ENCODE measurements at regions not wholly inside any gene's neighbourhood (a gene's known extent, or its start where the extent isn't known, plus 50 kb on each side); places are given as distances from the start of the nearest gene placed in this dataset.

GRCh38 chr13:72456486-72456885, 270.9 kb downstream of the MZT1 start:
- no peaks in the 10 kb centered on the region for H3K36me3 ChIP-seq (replicated peaks in 1 of 2; ENCODE audit: control insufficient read depth in 1 of 2, insufficient read depth in 2 of 2, low read length in 2 of 2)
- WGBS (ENCODE audit: low lambda C conversion rate): 26% methylated on average over 2 of the region's 2 CpGs
- H3K27me3 ChIP-seq (ENCODE audit: control insufficient read depth in 1 of 2, insufficient read depth in 2 of 2, low read length in 2 of 2): no peaks in the 10 kb centered on the region
- BruUV-seq (replicated peaks): no TSS peak
- H3K4me3 ChIP-seq (replicated peaks in 1 of 3; ENCODE audit: insufficient read depth in 1 of 3, low read depth in 2 of 3, low read length in 3 of 3): no peak overlapping the region
- no peaks in the 10 kb centered on the region for H3K4me1 ChIP-seq (ENCODE audit: insufficient read depth, low read length)
- intact Hi-C loops (cut with micrococcal nuclease; ENCODE audit: unreplicated experiment) (no loop called here), in situ Hi-C loops (cut with HindIII; ENCODE audit: extremely low pct_ligation_motif_present, low pct_unique_long_range_greater_than_20kb) (no loop called here)
- DNase-seq (ENCODE audit: low spot score): no peak
- TF ChIP-seq STAT5B (CRISPR knock-in tag; IDR thresholded peaks at IDR 0.05): no peak
- TF ChIP-seq ZNF564 (CRISPR knock-in tag; IDR thresholded peaks at IDR 0.05): no peak
- TF ChIP-seq, protein P1, sequence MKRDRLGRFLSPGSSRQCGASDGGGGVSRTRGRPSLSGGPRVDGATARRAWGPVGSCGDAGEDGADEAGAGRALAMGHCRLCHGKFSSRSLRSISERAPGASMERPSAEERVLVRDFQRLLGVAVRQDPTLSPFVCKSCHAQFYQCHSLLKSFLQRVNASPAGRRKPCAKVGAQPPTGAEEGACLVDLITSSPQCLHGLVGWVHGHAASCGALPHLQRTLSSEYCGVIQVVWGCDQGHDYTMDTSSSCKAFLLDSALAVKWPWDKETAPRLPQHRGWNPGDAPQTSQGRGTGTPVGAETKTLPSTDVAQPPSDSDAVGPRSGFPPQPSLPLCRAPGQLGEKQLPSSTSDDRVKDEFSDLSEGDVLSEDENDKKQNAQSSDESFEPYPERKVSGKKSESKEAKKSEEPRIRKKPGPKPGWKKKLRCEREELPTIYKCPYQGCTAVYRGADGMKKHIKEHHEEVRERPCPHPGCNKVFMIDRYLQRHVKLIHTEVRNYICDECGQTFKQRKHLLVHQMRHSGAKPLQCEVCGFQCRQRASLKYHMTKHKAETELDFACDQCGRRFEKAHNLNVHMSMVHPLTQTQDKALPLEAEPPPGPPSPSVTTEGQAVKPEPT (CRISPR knock-in tag; IDR thresholded peaks at IDR 0.05; ENCODE audit: low read depth): no peak
- TF ChIP-seq ZNF382 (CRISPR knock-in tag; IDR thresholded peaks at IDR 0.05; ENCODE audit: borderline replicate concordance): no peak
- no peak for ATAC-seq
- no peak overlapping the region for H3K9ac ChIP-seq (ENCODE audit: insufficient read depth, low read depth, low read length)
- H4K20me1 ChIP-seq (ENCODE audit: insufficient read depth, low read length): no peaks in the 10 kb centered on the region
- ChIA-PET CTCF (ENCODE audit: low intra/inter-chr PET ratio, low total read pairs) (no interaction called here), POLR2A (no interaction called here)
- no peaks in the 10 kb centered on the region for H3K9me3 ChIP-seq (ENCODE audit: low read length)
- no peak for FAIRE-seq
- H2AFZ ChIP-seq (ENCODE audit: low read length): no peak overlapping the region
- no peak overlapping the region for H3K4me2 ChIP-seq (ENCODE audit: low read depth, low read length)
- no peak overlapping the region for H3K27ac ChIP-seq (ENCODE audit: extremely low read length, insufficient read depth, low read length)
- no peaks in the 10 kb centered on the region for H3K79me2 ChIP-seq (ENCODE audit: insufficient read depth, low read length)

DNA sequence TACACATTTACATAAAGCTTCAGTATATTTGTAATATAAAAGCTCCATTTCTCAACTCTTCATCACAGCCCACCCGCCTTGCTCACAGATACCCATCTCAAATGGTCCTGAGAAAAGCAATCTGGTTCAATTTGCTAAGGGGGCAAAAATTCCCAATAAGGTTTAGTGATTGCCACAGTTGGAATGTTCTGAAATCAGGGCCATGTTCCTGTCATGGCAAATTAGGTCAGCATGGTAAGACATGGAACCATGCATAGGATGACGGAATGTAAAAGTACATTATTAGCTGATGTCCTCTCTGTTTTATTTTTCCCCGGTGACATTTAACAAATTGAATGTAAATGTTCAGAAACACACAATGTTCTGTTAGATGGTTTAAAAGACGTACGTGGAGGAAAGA, 274.3 kb downstream of the MZT1 start:
- no peak for ATAC-seq
- Histone ChIP-seq H3K4me2 (ENCODE audit: low read depth, low read length) (no peak overlapping the region), H3K36me3 (replicated peaks in 1 of 2; ENCODE audit: control insufficient read depth in 1 of 2, insufficient read depth in 2 of 2, low read length in 2 of 2) (no peaks in the 10 kb centered on the region), H3K9me3 (ENCODE audit: low read length) (peaks cover 5% of the 10 kb centered on the region), H3K27ac (ENCODE audit: extremely low read length, insufficient read depth, low read length) (no peak overlapping the region), H2AFZ (ENCODE audit: low read length) (no peak overlapping the region), H3K79me2 (ENCODE audit: insufficient read depth, low read length) (no peaks in the 10 kb centered on the region), H3K4me3 (replicated peaks in 1 of 3; ENCODE audit: insufficient read depth in 1 of 3, low read depth in 2 of 3, low read length in 3 of 3) (no peak overlapping the region), H4K20me1 (ENCODE audit: insufficient read depth, low read length) (no peaks in the 10 kb centered on the region), H3K4me1 (ENCODE audit: insufficient read depth, low read length) (no peaks in the 10 kb centered on the region), H3K9ac (ENCODE audit: insufficient read depth, low read depth, low read length) (no peak overlapping the region), H3K27me3 (ENCODE audit: control insufficient read depth in 1 of 2, insufficient read depth in 2 of 2, low read length in 2 of 2) (no peaks in the 10 kb centered on the region)
- no TSS peak for BruUV-seq (replicated peaks)
- ChIA-PET POLR2A (no interaction called here), CTCF (ENCODE audit: low intra/inter-chr PET ratio, low total read pairs) (no interaction called here)
- WGBS (ENCODE audit: low lambda C conversion rate): 45% methylated on average over 5 of the region's 5 CpGs
- in situ Hi-C loops (cut with HindIII; ENCODE audit: extremely low pct_ligation_motif_present, low pct_unique_long_range_greater_than_20kb) (no loop called here), intact Hi-C loops (cut with micrococcal nuclease; ENCODE audit: unreplicated experiment) (no loop called here)
- no peak for DNase-seq (ENCODE audit: low spot score)
- FAIRE-seq: no peak
- TF ChIP-seq ZNF205 (CRISPR knock-in tag; IDR thresholded peaks at IDR 0.05): no peak
- TF ChIP-seq GLI4 (CRISPR knock-in tag; IDR thresholded peaks at IDR 0.05; ENCODE audit: borderline replicate concordance): no peak
- TF ChIP-seq, protein P2, sequence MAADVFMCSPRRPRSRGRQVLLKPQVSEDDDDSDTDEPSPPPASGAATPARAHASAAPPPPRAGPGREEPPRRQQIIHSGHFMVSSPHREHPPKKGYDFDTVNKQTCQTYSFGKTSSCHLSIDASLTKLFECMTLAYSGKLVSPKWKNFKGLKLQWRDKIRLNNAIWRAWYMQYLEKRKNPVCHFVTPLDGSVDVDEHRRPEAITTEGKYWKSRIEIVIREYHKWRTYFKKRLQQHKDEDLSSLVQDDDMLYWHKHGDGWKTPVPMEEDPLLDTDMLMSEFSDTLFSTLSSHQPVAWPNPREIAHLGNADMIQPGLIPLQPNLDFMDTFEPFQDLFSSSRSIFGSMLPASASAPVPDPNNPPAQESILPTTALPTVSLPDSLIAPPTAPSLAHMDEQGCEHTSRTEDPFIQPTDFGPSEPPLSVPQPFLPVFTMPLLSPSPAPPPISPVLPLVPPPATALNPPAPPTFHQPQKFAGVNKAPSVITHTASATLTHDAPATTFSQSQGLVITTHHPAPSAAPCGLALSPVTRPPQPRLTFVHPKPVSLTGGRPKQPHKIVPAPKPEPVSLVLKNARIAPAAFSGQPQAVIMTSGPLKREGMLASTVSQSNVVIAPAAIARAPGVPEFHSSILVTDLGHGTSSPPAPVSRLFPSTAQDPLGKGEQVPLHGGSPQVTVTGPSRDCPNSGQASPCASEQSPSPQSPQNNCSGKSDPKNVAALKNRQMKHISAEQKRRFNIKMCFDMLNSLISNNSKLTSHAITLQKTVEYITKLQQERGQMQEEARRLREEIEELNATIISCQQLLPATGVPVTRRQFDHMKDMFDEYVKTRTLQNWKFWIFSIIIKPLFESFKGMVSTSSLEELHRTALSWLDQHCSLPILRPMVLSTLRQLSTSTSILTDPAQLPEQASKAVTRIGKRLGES (CRISPR knock-in tag; IDR thresholded peaks at IDR 0.05; ENCODE audit: borderline replicate concordance): no peak
- no peak for TF ChIP-seq PATZ1 (CRISPR knock-in tag; IDR thresholded peaks at IDR 0.05)
- no peak for TF ChIP-seq GATA4 (IDR thresholded peaks at IDR 0.05; ENCODE audit: borderline replicate concordance, low read depth)
- no peak for TF ChIP-seq PPARG (CRISPR knock-in tag; conservative IDR thresholded peaks at IDR 0.05)
- TF ChIP-seq ZBTB33 (CRISPR knock-in tag; IDR thresholded peaks at IDR 0.05): no peak
